Neural cell (in vitro differentiated cells): ENCODE measurements at regions not wholly inside any gene's neighbourhood (a gene's known extent, or its start where the extent isn't known, plus 50 kb on each side); places are given as distances from the start of the nearest gene placed in this dataset.

Experiments
- H2AFZ ChIP-seq: fragments of 200-600, 300-800 bp; sonication (generic), shearing (Covaris generic); 2 replicates; pipeline ENCODE4 v1.6.0; 2014; ENCODE audit warnings: low read depth, mild to moderate bottlenecking, antibody characterized with exemption, low read length, moderate library complexity
- H3F3A ChIP-seq: fragments of 200-600 bp; shearing (Covaris generic); 2 replicates; pipeline ENCODE4 v1.6.1; 2016; ENCODE audit warnings: mild to moderate bottlenecking, moderate library complexity, mixed read lengths, antibody characterized with exemption, low read length; ENCODE audit not compliant: insufficient read depth, poor library complexity, severe bottlenecking
- H3K27ac ChIP-seq: fragments of 200-600, 300-800 bp; sonication (generic), shearing (Covaris generic); 2 replicates; pipeline ENCODE4 v1.5.1; 2014; ENCODE audit warnings: mild to moderate bottlenecking, low read length, moderate library complexity
- H3K27me3 ChIP-seq: fragments of 300-800, 200-600 bp; sonication (generic), shearing (Covaris generic); 2 replicates; pipeline ENCODE4 v1.6.0; 2014; ENCODE audit warnings: mild to moderate bottlenecking, low read depth, low read length, moderate library complexity; ENCODE audit not compliant: insufficient read depth
- H3K36me3 ChIP-seq: fragments of 300-800, 200-600 bp; sonication (generic), shearing (Covaris generic); 2 replicates; pipeline ENCODE4 v1.5.1; 2014; ENCODE audit warnings: mild to moderate bottlenecking, antibody characterized with exemption, low read length, moderate library complexity; ENCODE audit not compliant: insufficient read depth
- H3K4me2 ChIP-seq: fragments of 300-800, 200-600 bp; sonication (generic), shearing (Covaris generic); 2 replicates; pipeline ENCODE4 v1.6.0; 2014; ENCODE audit warnings: mild to moderate bottlenecking, low read length
- H3K4me3 ChIP-seq: fragments of 300-800, 200-600 bp; sonication (generic), shearing (Covaris generic); 2 replicates; pipeline ENCODE4 v1.5.1; 2014; ENCODE audit warnings: mild to moderate bottlenecking, low read length, moderate library complexity
- H3K79me2 ChIP-seq: fragments of 200-600 bp; shearing (Covaris generic); replicated peaks from 2 replicates; pipeline ENCODE4 v1.6.0; 2014; ENCODE audit warnings: mild to moderate bottlenecking, low read length, moderate library complexity; ENCODE audit not compliant: insufficient read depth
- H3K9ac ChIP-seq: fragments of 300-800, 200-600 bp; sonication (generic), shearing (Covaris generic); 2 replicates; pipeline ENCODE4 v1.6.1; 2016; ENCODE audit warnings: mild to moderate bottlenecking, low read length, mixed read lengths
- H3K9me2 ChIP-seq: fragments of 200-600 bp; shearing (Covaris generic); 2 replicates; pipeline ENCODE4 v1.6.1; 2016; ENCODE audit warnings: mild to moderate bottlenecking, low read length, mixed read lengths; ENCODE audit not compliant: insufficient read depth
- H3K9me3 ChIP-seq: fragments of 200-600, 300-800 bp; sonication (generic), shearing (Covaris generic); 2 replicates; pipeline ENCODE4 v1.6.1; 2016; ENCODE audit warnings: mild to moderate bottlenecking, mixed run types, low read length, moderate library complexity, mixed read lengths
- H4K20me1 ChIP-seq: fragments of 200-600 bp; shearing (Covaris generic); 2 replicates; pipeline ENCODE4 v1.6.1; 2016; ENCODE audit warnings: mild to moderate bottlenecking, mixed run types; ENCODE audit not compliant: insufficient read depth
- EZH2 ChIP-seq: fragments of 200-600, 300-800 bp; shearing (Covaris generic), sonication (generic); IDR thresholded peaks from 2 replicates; pipeline ENCODE4 v1.6.1; 2014; ENCODE audit warnings: antibody characterized with exemption, low read length, borderline replicate concordance, mild to moderate bottlenecking; ENCODE audit not compliant: insufficient read depth, poor library complexity, severe bottlenecking
- MXI1 ChIP-seq: fragments of 450-650 bp; conservative IDR thresholded peaks from 2 replicates; pipeline ENCODE4 v1.6.1; 2014; ENCODE audit warnings: antibody characterized with exemption, mild to moderate bottlenecking; ENCODE audit not compliant: poor library complexity, severe bottlenecking
- POLR2AphosphoS5 ChIP-seq: IDR thresholded peaks from 2 replicates; pipeline ENCODE4 v1.6.1; 2012
- RAD21 ChIP-seq: fragments of 450-650 bp; conservative IDR thresholded peaks from 2 replicates; pipeline ENCODE4 v1.6.1; 2014; ENCODE audit warnings: antibody characterized with exemption, mild to moderate bottlenecking, moderate library complexity
- SMC3 ChIP-seq: fragments of 450-650 bp; conservative IDR thresholded peaks from 2 replicates; pipeline ENCODE4 v1.6.1; 2014; ENCODE audit warnings: antibody characterized with exemption, mild to moderate bottlenecking, moderate library complexity; ENCODE audit not compliant: poor library complexity
- TAF1 ChIP-seq: IDR thresholded peaks from 2 replicates; pipeline ENCODE4 v1.6.1; 2012; ENCODE audit warnings: low read depth
- TF ChIP-seq, protein P1 (sequence below): fragments of 450-650 bp; IDR thresholded peaks from 2 replicates; pipeline ENCODE4 v1.5.1; 2014; ENCODE audit warnings: antibody characterized with exemption, mild to moderate bottlenecking, moderate library complexity; ENCODE audit not compliant: poor library complexity, severe bottlenecking

DNA sequence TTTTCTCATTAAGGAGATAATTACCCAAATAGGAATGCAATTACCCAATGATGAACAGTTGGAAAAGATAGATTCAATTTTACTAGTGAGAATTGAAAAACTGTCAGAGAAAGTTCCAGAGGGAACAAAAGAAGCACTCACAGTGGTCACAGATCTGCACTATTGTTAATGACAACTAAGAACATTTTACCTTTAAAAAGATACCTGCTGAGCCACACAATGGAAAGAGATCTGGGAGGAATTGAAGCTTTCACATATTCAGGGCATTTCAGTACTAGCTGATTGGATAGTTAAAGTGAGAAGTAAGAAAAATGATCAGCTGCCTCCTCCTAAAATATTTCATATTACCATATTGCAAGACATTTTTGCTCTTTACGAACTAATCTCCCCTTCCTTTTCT, 1822.2 kb downstream of the STIM2 start:
- Histone ChIP-seq H4K20me1 (no peaks in the 10 kb centered on the region), H3K9ac (no peak overlapping the region), H3K27me3 (no peaks in the 10 kb centered on the region), H3K36me3 (no peaks in the 10 kb centered on the region), H3K9me2 (no peaks in the 10 kb centered on the region), H3K27ac (peak overlapping the region; percentile 32), H3K9me3 (no peaks in the 10 kb centered on the region), H3K4me3 (no peak overlapping the region), H2AFZ (no peak overlapping the region), H3K79me2 (no peaks in the 10 kb centered on the region), H3F3A (no peaks in the 10 kb centered on the region), H3K4me2 (no peak overlapping the region)
- TF ChIP-seq EZH2 (no peak), RAD21 (no peak), MXI1 (no peak), POLR2AphosphoS5 (no peak)
- TF ChIP-seq, protein P1, sequence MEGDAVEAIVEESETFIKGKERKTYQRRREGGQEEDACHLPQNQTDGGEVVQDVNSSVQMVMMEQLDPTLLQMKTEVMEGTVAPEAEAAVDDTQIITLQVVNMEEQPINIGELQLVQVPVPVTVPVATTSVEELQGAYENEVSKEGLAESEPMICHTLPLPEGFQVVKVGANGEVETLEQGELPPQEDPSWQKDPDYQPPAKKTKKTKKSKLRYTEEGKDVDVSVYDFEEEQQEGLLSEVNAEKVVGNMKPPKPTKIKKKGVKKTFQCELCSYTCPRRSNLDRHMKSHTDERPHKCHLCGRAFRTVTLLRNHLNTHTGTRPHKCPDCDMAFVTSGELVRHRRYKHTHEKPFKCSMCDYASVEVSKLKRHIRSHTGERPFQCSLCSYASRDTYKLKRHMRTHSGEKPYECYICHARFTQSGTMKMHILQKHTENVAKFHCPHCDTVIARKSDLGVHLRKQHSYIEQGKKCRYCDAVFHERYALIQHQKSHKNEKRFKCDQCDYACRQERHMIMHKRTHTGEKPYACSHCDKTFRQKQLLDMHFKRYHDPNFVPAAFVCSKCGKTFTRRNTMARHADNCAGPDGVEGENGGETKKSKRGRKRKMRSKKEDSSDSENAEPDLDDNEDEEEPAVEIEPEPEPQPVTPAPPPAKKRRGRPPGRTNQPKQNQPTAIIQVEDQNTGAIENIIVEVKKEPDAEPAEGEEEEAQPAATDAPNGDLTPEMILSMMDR: no peak

DNA sequence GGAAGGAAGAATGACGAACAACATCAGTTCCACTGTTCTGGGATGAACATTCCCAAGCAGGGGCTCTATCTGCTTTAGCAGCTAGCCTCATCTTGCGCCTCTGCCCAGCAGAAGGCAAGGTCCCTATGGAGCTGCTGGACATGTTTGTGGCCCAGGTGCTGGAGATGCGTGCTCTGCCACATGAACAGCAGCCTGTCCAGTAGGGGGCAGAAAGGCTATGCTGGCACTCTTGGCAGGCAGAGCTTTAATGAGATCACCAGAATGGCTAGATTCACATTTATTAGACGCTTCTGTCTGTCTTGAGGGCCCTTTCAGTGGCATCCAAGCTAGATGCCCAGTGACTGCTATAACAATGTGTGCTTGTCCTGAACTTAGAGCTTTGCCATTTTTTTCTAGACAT, 1826.0 kb downstream of the STIM2 start:
- Histone ChIP-seq H3K4me2 (no peak overlapping the region), H3K9ac (no peak overlapping the region), H3K27me3 (no peaks in the 10 kb centered on the region), H3K4me3 (no peak overlapping the region), H3K79me2 (no peaks in the 10 kb centered on the region), H4K20me1 (no peaks in the 10 kb centered on the region), H3K9me2 (no peaks in the 10 kb centered on the region), H3F3A (no peaks in the 10 kb centered on the region), H3K27ac (no peak overlapping the region), H2AFZ (no peak overlapping the region), H3K36me3 (no peaks in the 10 kb centered on the region), H3K9me3 (no peaks in the 10 kb centered on the region)
- TF ChIP-seq EZH2 (no peak), SMC3 (no peak)

DNA sequence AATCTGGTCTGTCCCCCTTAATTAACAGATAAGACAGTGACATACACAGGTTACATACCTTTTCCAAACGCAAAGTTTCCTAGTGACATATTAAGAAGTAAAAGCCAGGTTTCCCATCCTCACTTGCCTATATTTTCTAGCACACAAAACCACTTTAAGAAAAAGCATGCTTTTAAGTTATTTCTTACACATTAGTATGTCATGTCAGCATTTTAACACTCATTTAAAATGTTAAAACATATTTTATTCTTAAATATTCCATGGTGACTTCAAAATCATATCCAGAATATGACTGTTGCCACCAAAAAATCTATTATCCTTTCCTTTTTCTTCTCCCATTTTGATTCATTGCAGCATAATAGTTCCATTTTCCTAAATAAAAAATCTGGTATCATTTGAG, 1830.2 kb downstream of the STIM2 start:
- no peak overlapping the region for H3K4me2 ChIP-seq
- H3K9ac ChIP-seq: no peak overlapping the region
- H3K4me3 ChIP-seq: no peak overlapping the region
- no peak overlapping the region for H2AFZ ChIP-seq
- H4K20me1 ChIP-seq: no peaks in the 10 kb centered on the region
- H3K9me2 ChIP-seq: no peaks in the 10 kb centered on the region
- H3K27me3 ChIP-seq: no peaks in the 10 kb centered on the region
- no peaks in the 10 kb centered on the region for H3F3A ChIP-seq
- TF ChIP-seq RAD21 (no peak), MXI1 (no peak), TAF1 (no peak), SMC3 (no peak)
- TF ChIP-seq, protein P1: no peak
- no peak overlapping the region for H3K27ac ChIP-seq
- H3K79me2 ChIP-seq: no peaks in the 10 kb centered on the region
- no peaks in the 10 kb centered on the region for H3K9me3 ChIP-seq
- no peaks in the 10 kb centered on the region for H3K36me3 ChIP-seq
